ENCODE measurements at regions not wholly inside any gene's neighbourhood (a gene's known extent, or its start where the extent isn't known, plus 50 kb on each side); places are given as distances from the start of the nearest gene placed in this dataset.
"Not testable (repeated sequence)": the region's sequence is repeated elsewhere in the genome, so short reads cannot be mapped to it uniquely, and the experiment has no call there.

DNA sequence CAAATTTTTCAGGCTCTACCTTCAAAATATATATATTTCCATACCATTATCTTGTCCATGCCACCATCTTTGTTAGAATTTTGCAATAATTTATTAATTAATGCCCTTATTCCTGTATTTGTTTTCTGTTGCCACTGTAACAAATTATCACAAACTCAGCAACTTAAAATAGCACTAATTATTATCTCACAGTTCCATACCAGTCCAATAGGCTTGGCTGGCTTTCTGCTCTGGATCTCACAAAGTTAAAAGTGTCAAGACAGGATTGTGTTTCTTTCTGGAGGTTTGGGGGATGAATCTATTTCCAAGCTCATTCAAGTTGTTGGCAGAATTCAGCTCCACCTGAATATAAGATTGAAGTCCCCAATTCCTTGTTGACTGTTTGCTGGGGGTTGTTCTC is 58.6 kb upstream of the SLC38A4 start:
- DNase-seq, result no peak

GRCh38 chr12:46886541-46887041 is 60.8 kb upstream of the SLC38A4 start:
- DNase-seq, result peak; percentile 47

DNA sequence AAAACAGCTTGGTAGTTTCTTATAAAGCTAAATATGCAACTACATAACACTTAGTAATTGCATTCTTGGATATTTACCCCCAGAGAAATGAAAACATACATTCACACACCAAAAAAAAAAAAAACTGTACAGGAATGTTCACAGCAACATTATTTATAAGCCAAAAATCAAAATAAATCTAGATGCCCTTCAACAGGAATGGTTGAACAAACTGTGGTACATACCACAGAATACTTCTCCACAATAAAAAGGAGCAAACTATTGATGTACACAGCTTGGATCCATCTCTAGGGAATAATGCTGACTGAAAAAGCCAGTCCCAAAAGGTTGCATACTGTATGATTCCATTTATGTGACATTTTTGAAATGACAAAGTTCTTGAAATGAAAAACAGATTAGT is 62.1 kb upstream of the SLC38A4 start:
- DNase-seq, result no peak

DNA sequence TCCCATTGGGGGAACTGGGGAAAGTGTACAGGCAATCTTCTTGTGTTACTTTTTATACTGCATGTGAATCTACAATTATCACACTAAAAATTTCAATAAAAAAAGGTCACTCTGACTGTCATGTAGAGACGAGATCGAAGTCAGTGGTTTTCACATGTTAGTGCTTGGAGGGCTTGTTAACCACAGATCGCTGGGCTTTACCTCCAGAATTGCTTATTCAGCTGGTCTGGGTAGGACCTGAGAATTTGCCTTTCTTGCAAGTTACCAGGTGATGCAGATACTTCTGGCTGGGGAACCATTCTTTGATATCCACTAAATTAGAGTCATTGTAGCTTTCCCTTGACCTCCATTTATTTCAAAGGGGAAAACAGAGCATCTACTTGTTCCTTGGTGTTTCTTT is 62.8 kb upstream of the SLC38A4 start:
- DNase-seq, result no peak

DNA sequence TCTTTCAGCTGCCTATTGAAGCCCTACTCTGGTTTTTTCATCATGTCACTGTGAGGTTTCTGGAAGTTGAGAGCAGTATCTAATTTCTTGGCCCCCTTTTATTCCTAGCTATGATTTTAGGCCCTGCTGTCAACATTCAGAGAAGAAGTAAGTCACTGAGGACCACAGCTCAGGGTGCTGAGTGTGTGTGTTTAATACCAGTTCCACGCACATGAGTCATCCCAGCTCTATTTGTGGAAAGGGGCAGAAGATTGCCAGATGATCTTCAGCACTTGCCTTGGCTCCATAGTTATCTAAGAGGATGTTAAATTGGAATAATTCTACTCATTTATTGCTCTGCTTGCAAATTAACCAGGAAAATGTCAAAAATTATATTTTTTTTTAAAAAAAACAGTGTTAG is 65.5 kb upstream of the SLC38A4 start:
- DNase-seq, result peak; percentile 54

GRCh38 chr12:46892034-46892705 is 66.4 kb upstream of the SLC38A4 start:
- no peak for DNase-seq

GRCh38 chr12:46892887-46893286 is 67.1 kb upstream of the SLC38A4 start:
- no peak for DNase-seq

DNA sequence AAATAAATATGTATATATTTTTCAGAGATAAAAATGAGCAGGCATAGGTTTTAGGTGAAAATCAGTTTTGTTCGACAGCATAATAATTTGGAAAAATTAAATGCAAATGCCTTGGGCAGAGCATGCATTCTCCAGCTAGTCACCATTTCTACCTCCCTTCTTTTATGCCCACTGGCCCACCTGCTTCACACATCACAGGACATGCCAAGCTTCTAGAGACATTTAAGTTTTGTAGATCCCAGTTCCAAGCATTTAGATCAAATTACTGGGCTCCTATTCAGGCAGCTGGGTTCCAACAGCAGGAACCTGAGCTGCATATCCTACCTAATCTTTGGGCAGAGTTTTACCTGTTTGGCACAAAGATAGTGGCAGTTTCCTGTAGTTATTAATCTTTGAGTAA is 67.6 kb upstream of the SLC38A4 start:
- DNase-seq, result no peak

DNA sequence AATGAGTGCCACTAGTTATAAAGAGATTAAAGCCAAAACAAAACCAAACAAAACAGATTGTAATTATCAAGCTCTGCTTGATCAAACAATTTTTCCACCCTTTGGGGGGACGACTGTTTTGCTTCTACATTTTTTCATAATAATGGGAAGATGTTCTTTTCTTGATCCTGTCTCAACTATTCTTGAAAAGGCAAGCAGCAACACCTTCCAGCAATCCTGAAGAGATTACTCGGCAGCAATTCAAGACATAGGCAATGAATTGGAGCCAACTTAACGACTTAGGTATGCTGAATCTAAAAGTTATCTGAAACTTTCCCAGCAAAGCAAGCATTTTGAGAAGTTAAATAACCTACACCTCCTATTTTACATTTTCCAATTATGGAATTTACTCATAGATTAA is 69.9 kb upstream of the SLC38A4 start:
- DNase-seq, result no peak

DNA sequence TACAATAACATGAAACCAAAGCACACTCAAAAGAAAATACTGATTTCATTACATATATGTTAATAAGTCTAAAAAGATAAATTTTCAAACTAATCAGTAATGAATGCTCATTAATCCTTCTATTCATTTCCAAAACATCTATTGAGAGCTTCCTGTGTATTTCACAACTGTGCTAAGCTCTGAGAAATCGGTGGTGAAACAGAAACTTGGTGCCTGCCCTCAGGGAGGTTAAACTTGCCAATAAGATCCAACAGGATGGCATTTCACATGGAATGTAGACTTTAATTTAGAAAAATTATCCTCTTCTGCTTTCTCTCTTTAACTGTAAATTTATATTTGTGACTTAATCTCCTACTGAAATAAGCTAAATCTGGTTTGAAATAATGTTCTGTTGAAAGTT is 70.9 kb upstream of the SLC38A4 start:
- DNase-seq, result no peak

DNA sequence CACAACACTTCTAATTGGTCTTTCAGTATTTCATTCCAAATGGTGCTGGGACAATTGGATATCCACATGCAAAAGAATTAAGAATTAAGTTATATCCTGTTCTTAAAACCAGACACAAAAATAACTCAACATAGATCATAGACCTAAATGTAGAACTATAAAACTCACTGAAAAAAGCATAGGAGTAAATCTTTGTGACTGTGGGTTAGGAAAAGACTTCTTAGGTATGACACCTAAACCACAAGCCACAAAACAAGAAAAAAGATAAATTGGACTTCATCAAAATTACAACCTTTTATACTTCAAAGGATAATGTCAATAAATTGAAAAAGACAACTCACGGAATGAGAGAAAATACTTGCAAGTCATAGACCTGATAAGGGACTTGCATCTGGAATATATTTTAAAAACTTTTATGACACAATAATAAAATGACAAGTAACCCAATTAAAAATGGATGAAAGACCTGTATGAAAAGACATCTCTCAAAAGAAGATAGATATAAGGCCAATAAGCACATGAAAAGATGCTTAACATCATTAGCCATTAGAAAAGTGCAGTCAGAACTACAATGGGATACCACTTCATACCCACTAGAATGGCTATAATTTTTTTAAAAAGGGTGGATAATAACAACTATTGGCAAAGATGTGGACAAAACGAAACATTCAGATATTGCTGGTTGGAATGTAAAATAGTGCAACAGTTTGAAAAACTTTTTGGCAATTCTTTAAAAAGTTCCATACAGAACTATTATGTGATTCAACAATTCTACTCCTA is 72.5 kb upstream of the SLC38A4 start:
- DNase-seq, result no peak

DNA sequence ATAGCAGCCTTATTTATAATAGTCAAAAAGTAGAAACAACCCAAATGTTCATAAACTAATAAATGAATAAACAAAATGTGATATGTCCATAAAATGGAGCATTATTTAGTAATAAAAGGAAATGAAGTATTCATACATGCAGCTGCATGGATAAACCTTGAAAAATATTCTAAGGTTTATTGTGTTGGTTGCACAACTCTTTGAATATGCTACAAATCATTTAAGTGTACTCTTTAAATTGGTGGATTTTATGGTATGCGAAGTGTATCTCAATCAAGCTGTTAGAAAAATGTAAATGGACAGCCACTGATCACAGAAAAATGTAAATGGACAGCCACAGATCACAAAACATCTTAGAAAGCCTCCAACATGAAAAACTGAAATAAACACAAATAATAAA is 73.2 kb upstream of the SLC38A4 start:
- no peak for DNase-seq

GRCh38 chr12:46900734-46901463 is 75.1 kb upstream of the SLC38A4 start:
- no peak for DNase-seq

- no peak for DNase-seq
Observed at GRCh38 chr12:46901464-46902205, 75.8 kb upstream of the SLC38A4 start.

DNA sequence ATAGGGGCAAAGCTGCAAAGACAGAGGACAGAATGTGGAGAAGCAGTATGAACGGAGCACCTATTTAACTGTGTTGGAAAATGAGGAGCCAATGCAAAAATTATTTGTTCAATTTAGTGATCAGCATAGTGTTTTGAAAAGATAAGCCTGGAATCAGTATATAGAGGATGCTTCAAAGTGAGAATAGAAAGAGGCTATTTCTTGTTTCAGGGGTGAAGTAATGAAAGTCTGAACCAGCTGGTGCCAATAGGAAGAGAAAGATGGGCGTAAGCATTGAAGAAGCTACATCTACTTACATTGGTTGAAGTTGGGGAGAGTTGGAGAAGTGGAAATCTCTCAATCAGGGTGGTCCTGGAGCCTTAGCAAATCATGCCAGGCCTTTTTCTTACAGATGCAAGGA is 77.3 kb upstream of the SLC38A4 start:
- no peak for DNase-seq

- DNase-seq, result no peak
Observed at GRCh38 chr12:46904406-46905238, 78.8 kb upstream of the SLC38A4 start.

DNA sequence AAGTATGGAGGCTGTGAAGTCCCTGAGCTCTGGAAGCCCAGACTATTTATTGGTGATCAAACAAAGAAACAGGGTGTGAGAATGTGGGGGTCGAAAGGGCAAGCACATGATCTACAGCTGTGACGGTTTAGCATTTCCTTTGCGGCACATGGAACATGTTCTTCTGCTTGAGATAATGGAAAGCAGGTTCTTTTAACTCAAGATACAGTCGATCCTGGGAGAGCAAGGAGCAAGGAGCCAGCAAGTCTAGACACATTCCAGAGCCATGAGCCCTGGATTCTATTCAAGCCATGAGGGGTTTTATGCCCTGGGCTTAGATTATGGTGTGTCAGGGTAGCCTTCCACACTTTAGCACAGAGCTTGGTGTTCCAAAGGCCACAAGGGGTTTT is 79.4 kb upstream of the SLC38A4 start:
- DNase-seq, result not testable (repeated sequence)

- no peak for DNase-seq
Observed at GRCh38 chr12:46907791-46908190, 82.0 kb upstream of the SLC38A4 start.

DNA sequence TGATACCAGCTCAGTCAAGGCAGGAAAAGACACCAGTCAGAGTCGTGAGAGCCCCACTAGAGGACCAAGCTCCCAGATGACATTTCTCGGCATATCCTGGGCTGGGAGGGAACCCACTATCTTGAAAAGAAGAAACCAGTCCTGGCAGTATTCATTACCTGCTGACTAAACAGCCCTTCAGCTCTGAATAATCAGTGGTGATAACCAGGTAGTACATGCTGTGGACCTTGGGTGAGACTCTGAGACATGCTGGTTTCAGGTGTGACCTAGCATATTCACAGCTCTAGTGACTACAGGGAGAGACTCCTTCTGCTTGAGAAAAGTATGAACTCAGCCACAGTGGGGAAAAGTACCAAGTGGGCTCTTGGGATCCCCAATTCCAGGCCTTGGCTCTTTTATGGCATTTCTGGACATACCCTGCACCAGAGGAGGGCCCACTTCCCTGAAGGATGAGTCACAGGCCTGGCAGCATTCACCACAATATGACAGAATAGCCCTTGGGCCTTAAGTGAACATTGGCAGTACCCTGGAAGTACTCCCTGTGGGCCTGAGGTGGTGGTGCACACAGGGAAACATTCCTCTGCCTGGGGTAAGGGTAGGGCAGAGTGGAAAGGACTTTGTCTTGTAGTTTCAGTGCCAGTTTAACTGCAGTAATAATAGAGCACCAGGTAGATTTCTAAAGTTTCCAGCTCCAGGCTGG is 82.6 kb upstream of the SLC38A4 start:
- peak; percentile 12 for DNase-seq

GRCh38 chr12:46908936-46909635 is 83.3 kb upstream of the SLC38A4 start:
- no peak for DNase-seq

DNA sequence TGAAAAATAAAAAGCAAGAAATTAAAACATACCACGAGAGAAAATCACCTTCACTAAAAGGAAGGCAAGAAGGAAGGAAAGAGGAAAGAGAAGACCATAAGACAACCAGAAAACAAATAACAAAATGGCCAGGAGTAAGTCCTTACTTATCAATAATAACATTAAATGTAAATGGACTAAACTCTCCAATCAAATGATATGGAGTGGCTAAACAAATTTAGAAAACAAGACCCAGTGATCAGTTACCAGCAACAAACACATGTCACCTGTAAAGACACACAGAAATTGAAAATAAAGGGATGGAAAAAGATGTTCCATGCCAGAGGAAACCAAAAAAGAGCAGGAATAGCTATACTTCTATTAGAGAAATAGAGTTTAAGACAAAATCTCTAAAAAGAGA is 85.0 kb upstream of the SLC38A4 start:
- no peak for DNase-seq
